ENCODE measurements at regions not wholly inside any gene's neighbourhood (a gene's known extent, or its start where the extent isn't known, plus 50 kb on each side); places are given as distances from the start of the nearest gene placed in this dataset.

DNA sequence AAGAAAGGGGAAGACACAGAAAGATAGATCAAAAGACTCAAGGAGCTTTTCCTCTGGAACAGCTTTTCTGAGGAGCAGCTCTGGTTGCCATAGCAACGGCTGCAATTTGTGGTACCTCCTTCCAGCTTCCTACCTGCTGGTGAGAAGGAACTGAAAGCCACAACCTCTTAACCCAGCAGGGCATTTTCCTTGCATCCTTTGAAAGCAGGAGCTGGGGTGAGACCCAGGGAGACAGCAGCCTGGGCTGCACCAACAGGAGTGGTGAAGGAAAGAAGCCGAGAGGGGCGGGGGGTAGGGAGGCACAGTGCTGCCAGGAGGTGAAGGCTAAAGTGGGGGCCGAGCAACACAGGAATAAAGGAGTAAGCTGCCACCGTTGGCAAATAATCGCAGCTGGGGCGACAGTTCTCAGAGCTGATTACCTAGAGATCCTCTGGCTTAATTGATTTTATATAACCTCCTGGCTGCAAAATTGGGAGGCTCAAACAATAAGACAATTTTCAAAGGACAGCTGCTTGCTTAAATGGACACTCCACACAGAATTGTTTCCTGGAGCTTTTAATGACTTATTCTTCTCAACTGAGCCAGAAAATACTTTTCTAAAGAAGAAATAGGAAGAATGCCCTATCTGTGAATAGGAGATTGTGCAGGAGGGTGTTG, 129.4 kb downstream of the RPAP3 start:
- no peaks in the 10 kb centered on the region for H3K27me3 Mint-ChIP-seq
- peaks cover 32% of the 10 kb centered on the region for H3K4me1 Mint-ChIP-seq (ENCODE audit: low read depth)
- no peak overlapping the region for H3K27ac Mint-ChIP-seq

DNA sequence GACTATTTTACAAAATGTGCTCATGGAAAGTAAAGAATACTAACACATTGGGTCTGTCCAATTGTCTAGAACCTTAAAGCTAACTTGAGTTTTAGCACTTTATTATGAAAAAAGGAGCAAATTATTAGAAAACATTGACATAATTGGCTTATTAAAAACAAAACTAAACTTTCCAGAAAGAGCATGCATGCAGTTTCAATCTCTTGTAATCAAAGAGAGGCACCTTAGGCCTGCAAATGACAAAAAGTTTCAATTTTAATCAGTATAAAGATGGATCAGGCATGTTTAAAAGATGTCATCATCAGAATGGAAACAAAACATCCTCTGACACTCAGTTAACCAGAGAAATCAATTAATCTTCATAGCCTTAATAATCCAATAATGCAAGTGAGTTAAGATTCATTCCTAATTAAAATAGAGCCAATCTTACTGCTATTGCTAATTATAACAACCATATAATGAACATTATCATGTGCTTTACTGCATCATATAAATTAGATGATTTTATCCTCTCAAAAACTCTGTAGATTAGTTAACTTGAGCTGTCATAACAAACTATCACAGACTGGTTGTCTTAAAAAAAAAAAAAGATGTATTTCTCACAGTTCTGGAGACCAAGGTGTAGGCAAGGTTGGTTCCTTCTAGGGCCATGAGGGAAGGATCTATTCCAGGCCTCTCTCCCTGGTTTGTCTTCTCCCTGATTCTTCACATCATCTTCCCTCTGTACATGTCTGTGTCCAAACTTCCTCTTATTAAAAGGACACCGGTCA, 131.4 kb downstream of the RPAP3 start:
- Mint-ChIP-seq H3K4me1 (ENCODE audit: low read depth) (peaks cover 32% of the 10 kb centered on the region), H3K27ac (peak overlapping the region; percentile 75), H3K27me3 (no peaks in the 10 kb centered on the region), H3K36me3 (ENCODE audit: low read depth) (no peaks in the 10 kb centered on the region), H3K4me3 (no peak overlapping the region), H3K9me3 (no peaks in the 10 kb centered on the region)
- no peak for DNase-seq

More for the DNA sequence above, 129.4 kb downstream of the RPAP3 start:
- no peak for DNase-seq
- Mint-ChIP-seq H3K36me3 (ENCODE audit: low read depth) (no peaks in the 10 kb centered on the region), H3K9me3 (no peaks in the 10 kb centered on the region), H3K4me3 (no peak overlapping the region)

GRCh38 chr12:47573146-47573659, 132.6 kb downstream of the RPAP3 start:
- Mint-ChIP-seq H3K27me3 (no peaks in the 10 kb centered on the region), H3K9me3 (no peaks in the 10 kb centered on the region), H3K36me3 (ENCODE audit: low read depth) (no peaks in the 10 kb centered on the region), H3K4me1 (ENCODE audit: low read depth) (peaks cover 32% of the 10 kb centered on the region), H3K4me3 (no peak overlapping the region), H3K27ac (peak overlapping the region; percentile 48)
- no peak for DNase-seq

DNA sequence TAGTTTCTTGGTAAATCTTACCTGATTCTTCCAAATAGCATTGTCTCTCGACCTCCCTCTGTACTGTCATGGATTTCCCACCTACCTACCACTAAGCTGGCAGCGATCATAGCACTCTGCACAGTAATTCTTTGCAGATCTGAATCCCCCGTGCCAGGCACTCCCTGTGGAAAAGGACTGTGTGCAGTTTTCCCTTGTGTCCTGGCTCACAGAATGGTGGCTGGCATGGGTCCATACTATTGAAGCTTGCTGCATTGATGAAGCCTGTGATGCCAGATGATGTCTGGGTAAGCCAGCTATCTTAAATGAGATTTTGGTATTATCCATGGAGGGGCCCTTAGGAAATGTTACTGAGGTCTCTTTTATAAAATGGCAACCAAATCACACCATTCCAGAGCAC, 135.7 kb downstream of the RPAP3 start:
- H3K9me3 Mint-ChIP-seq: no peaks in the 10 kb centered on the region
- H3K27ac Mint-ChIP-seq: no peak overlapping the region
- no peak overlapping the region for H3K4me3 Mint-ChIP-seq
- DNase-seq: no peak
- H3K36me3 Mint-ChIP-seq (ENCODE audit: low read depth): no peaks in the 10 kb centered on the region
- H3K4me1 Mint-ChIP-seq (ENCODE audit: low read depth): peaks cover 22% of the 10 kb centered on the region
- H3K27me3 Mint-ChIP-seq: no peaks in the 10 kb centered on the region

DNA sequence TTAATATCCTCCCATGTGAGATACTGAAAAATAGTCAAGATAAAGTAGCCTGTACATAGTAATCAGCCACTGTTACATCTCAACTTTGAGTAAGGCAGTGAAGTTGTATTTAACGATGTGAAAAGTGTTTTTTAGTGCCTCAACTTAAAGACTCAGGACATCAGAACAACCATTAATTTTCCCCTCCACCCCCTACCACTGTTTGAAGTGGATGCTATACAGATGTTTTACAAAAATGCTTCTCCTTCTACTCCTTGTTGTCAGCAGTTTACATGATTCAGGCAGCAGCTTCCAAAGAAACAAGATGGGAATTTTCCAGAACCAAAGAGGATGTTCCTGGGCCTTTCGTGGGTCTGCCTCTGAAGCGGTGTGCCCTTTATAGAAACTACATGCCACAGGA, 143.6 kb downstream of the RPAP3 start:
- Mint-ChIP-seq H3K4me3 (no peak overlapping the region), H3K4me1 (ENCODE audit: low read depth) (peaks cover 24% of the 10 kb centered on the region), H3K27me3 (no peaks in the 10 kb centered on the region), H3K36me3 (ENCODE audit: low read depth) (no peaks in the 10 kb centered on the region), H3K27ac (no peak overlapping the region), H3K9me3 (no peaks in the 10 kb centered on the region)
- no peak for DNase-seq

DNA sequence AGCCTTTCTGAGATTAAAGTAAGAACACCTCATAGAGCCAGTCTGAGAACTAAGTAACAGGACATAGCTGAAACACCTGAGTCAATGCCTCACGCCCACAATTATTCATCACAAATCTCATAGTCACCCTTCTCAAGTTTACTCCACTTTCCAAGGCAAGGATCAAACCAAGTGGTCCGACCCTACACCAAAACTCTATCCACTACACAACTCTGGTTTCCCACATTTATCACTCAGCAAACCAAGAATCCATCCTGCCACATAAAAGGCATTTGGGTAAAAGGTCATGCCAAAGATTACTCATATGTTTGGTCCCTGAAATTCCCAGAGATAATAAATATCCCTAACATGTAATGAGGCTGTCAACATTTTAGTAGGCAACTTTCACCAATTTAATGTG, 144.1 kb downstream of the RPAP3 start:
- H3K36me3 Mint-ChIP-seq (ENCODE audit: low read depth): no peaks in the 10 kb centered on the region
- H3K4me1 Mint-ChIP-seq (ENCODE audit: low read depth): peaks cover 24% of the 10 kb centered on the region
- no peak for DNase-seq
- H3K9me3 Mint-ChIP-seq: no peaks in the 10 kb centered on the region
- no peak overlapping the region for H3K27ac Mint-ChIP-seq
- no peaks in the 10 kb centered on the region for H3K27me3 Mint-ChIP-seq
- no peak overlapping the region for H3K4me3 Mint-ChIP-seq

DNA sequence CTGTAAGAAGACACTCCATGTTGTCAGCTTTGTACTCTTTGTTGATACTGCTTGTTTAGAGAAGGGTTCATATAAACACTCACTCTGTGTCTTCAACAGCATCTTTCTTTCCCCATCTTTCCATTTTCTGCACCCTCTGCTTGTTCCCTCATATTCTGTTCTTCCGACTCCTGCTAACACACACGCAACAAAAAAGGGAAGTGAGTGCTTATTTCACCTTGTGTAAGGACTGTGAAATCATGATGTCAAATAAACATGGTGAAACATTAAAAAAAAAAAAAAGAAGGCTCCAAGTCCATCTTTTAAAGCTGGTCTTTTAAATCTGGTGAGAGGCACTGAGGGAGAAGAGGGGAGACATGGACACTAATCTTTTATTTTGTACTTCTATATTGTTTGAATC, 145.4 kb downstream of the RPAP3 start:
- Mint-ChIP-seq H3K4me1 (ENCODE audit: low read depth) (peaks cover 24% of the 10 kb centered on the region), H3K27ac (no peak overlapping the region), H3K27me3 (no peaks in the 10 kb centered on the region), H3K9me3 (no peaks in the 10 kb centered on the region), H3K4me3 (no peak overlapping the region), H3K36me3 (ENCODE audit: low read depth) (no peaks in the 10 kb centered on the region)
- no peak for DNase-seq

DNA sequence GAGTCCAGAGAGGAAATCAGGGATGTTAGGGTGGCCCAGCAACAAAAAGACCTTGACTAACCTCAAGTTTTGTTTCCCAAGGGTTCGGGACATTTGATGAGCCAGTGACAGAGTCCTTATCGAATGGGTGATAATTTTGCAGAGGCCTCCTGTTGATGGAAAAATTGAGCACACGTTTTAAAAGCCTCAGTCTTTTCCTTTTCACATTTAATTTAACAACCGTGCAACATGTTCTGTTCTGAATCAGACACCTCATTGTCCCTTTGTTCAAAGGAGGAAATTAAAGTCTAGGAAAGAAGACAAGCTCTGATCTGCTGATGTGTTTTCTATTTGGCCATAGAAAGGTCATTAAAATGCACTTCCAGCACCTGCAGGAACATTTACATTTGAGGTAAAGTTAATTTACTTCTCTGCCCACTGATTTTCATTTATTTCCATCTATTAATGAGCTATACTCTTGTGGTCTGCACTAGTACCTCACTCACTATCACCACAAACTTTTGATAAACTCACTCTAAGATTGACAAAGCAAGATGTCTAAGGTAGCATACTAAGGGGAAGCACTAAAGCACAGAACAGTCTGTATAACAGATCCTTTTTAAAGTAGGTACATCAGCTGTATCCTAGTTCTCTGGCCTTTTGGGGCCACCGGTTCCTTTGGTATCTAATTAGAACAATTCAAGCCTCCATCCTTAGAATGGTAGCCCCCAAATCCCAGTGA, 147.0 kb downstream of the RPAP3 start:
- H3K27me3 Mint-ChIP-seq: no peaks in the 10 kb centered on the region
- H3K36me3 Mint-ChIP-seq (ENCODE audit: low read depth): no peaks in the 10 kb centered on the region
- H3K27ac Mint-ChIP-seq: no peak overlapping the region
- peaks cover 3% of the 10 kb centered on the region for H3K9me3 Mint-ChIP-seq
- DNase-seq: no peak
- H3K4me3 Mint-ChIP-seq: no peak overlapping the region
- peaks cover 33% of the 10 kb centered on the region for H3K4me1 Mint-ChIP-seq (ENCODE audit: low read depth)

DNA sequence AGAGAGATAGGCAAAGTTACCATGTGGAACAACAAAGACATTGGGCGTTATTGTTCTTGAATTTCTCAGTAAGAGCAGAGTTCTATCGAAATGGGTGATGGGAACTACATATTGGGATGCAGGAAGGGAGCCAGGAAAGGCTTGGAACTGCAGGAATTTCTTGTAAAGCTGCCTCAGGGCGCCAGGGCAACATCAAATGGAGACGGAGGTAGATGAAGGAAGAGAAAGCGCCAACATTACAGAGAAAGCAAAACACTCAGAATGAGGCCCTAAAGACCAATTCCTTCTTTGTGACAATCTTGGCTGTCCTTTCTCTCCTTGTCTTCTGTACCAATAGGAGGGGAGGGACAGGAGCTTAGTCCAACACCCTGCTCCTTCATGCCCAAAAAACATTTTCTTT, 148.4 kb downstream of the RPAP3 start:
- H3K27ac Mint-ChIP-seq: no peak overlapping the region
- peaks cover 33% of the 10 kb centered on the region for H3K4me1 Mint-ChIP-seq (ENCODE audit: low read depth)
- H3K4me3 Mint-ChIP-seq: no peak overlapping the region
- no peaks in the 10 kb centered on the region for H3K36me3 Mint-ChIP-seq (ENCODE audit: low read depth)
- H3K27me3 Mint-ChIP-seq: no peaks in the 10 kb centered on the region
- peaks cover 12% of the 10 kb centered on the region for H3K9me3 Mint-ChIP-seq
- no peak for DNase-seq

DNA sequence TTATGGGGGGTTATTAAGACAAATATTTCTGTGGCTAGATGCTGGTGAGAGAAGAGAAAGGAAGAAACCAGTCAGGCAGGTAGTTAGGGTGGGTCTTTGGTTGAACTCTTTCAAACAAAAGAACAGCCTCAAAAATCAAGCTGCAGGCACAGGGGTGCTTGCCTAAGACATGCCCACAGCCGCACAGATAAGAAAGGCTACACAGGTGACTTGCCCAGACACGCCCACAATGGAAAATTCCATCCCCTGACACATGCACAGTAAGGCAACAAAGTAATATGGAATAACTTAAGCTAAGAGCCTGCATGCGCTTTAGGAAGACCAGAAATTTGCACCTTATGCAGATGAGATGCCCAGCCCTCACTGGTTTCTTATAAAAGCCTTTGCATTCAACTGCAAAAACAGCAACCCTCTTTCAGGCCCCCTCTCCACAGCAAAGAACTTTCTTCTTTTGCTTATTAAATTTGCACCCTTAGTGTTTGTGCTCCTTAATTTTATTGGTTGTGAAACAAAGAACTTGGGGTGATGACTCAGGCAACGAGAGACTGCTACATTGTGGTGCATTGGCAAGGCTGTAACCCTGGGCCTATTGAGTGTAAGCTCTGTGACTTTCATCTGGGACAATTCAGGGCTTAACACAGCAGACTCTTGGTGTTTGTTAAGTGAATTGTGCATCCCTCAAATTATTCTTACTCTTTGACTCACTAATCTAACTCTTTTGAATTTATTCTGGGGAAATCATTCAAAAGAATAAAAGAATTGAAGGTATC, 149.4 kb downstream of the RPAP3 start:
- Mint-ChIP-seq H3K27ac (no peak overlapping the region), H3K36me3 (ENCODE audit: low read depth) (no peaks in the 10 kb centered on the region), H3K27me3 (no peaks in the 10 kb centered on the region), H3K4me1 (ENCODE audit: low read depth) (peaks cover 27% of the 10 kb centered on the region), H3K9me3 (peaks cover 12% of the 10 kb centered on the region), H3K4me3 (no peak overlapping the region)
- no peak for DNase-seq

GRCh38 chr12:47554046-47554653, 151.7 kb downstream of the RPAP3 start:
- Mint-ChIP-seq H3K27me3 (no peaks in the 10 kb centered on the region), H3K27ac (no peak overlapping the region), H3K4me3 (no peak overlapping the region), H3K9me3 (peaks cover 14% of the 10 kb centered on the region), H3K36me3 (ENCODE audit: low read depth) (no peaks in the 10 kb centered on the region), H3K4me1 (ENCODE audit: low read depth) (peaks cover 18% of the 10 kb centered on the region)
- DNase-seq: no peak

DNA sequence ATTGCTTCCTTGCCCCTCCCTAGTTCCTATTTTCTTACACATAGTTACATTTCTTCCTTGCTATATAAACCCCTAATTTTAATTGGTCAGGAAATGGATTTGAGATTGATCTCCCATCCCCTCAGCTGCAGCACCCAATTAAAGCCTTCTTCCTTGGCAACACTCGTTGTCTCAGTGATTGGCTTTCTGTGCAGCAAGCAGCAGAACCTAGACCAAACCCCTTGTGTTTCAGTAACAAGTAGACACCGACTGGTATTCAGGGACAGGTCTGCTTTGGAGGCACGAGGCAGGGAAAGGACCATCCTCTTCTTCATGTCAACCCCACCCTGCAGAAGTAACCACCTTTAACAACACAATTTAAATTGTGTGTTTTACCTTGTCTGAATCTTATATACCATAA, 152.6 kb downstream of the RPAP3 start:
- Mint-ChIP-seq H3K36me3 (ENCODE audit: low read depth) (no peaks in the 10 kb centered on the region), H3K4me3 (no peak overlapping the region), H3K27me3 (no peaks in the 10 kb centered on the region), H3K4me1 (ENCODE audit: low read depth) (peaks cover 10% of the 10 kb centered on the region), H3K27ac (no peak overlapping the region), H3K9me3 (peaks cover 14% of the 10 kb centered on the region)
- DNase-seq: no peak

DNA sequence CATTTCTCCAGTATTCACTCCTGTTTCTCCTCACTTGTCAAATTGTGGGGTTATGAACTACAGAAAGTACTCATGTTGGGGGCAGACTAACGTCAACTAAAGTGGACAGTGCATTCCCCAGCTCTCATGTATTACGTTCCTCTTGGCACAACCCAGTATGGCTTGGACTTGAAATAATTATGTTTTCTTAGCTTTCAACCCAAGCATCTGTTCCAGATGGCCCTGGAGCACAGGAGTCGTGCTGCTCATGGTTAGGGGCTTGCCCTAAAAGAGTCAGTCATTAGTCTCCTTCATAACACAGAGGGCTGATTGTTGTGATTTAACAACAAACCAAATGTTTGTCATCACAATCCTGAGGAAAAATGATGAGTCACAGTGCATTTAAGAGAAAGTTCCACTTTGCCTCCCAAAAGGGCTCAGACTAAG, 154.4 kb downstream of the RPAP3 start:
- Mint-ChIP-seq H3K36me3 (ENCODE audit: low read depth) (no peaks in the 10 kb centered on the region), H3K27ac (no peak overlapping the region), H3K4me3 (no peak overlapping the region), H3K9me3 (peaks cover 14% of the 10 kb centered on the region), H3K4me1 (ENCODE audit: low read depth) (peaks cover 9% of the 10 kb centered on the region), H3K27me3 (no peaks in the 10 kb centered on the region)
- DNase-seq: no peak

GRCh38 chr12:47549258-47549657, 156.6 kb downstream of the RPAP3 start:
- no peak overlapping the region for H3K27ac Mint-ChIP-seq
- peaks cover 11% of the 10 kb centered on the region for H3K4me1 Mint-ChIP-seq (ENCODE audit: low read depth)
- H3K27me3 Mint-ChIP-seq: no peaks in the 10 kb centered on the region
- peaks cover 13% of the 10 kb centered on the region for H3K9me3 Mint-ChIP-seq
- H3K36me3 Mint-ChIP-seq (ENCODE audit: low read depth): no peaks in the 10 kb centered on the region
- no peak for DNase-seq
- no peak overlapping the region for H3K4me3 Mint-ChIP-seq
